Stimulated activated CD4-positive, alpha-beta T cell treated with anti-CD3 and anti-CD28 coated beads, Interleukin-15, amount 100 ng/mL, for 1 hour (primary cell): ENCODE measurements at regions not wholly inside any gene's neighbourhood (a gene's known extent, or its start where the extent isn't known, plus 50 kb on each side); places are given as distances from the start of the nearest gene placed in this dataset.

ENCODE experiments used
- DNase-seq, 2 donors: peaks; one replicate each; pipeline ENCODE4 v3.0.0-alpha.2; 2020; ENCODE audit warnings: low read depth in 1 of 2, low spot score in 1 of 2

DNA sequence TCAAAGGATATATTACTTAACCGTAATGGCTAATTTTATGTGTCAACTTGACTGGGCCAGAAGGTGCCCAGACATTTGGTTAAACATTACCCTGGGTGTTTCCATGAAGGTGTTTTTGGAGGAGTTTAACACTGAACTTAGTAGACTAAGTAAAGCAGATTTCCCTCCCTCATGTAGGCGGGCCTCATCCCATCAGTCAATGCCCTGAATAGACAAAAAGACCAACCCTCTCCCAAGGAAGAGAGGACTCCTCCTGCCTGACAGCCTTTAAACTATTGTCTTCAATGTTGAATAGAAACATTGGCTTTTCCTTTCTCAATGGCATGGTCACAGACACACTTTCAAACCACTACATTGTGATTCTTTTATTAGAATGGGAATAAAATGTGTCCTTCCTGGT, 121.9 kb downstream of the SETD4 start:
- no peak for DNase-seq

DNA sequence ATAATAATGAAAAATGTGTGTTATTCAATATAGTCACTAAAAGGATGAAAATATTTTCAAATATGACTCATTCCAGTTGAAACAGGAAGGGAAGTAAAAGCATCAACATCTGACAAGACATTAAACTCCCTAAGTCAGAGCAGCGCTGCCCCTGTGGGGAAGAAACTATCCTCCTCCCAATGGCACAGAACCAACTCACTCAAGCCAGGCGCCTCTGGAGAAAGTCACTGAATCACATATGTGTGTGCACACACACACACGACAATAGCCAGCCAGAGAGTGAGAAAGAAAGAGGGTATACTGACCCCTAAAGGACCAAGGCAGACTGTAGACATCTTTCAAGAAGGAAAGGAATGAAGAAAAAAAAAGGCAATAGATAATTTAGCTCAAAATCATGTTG, 126.9 kb downstream of the SETD4 start:
- no peak for DNase-seq

DNA sequence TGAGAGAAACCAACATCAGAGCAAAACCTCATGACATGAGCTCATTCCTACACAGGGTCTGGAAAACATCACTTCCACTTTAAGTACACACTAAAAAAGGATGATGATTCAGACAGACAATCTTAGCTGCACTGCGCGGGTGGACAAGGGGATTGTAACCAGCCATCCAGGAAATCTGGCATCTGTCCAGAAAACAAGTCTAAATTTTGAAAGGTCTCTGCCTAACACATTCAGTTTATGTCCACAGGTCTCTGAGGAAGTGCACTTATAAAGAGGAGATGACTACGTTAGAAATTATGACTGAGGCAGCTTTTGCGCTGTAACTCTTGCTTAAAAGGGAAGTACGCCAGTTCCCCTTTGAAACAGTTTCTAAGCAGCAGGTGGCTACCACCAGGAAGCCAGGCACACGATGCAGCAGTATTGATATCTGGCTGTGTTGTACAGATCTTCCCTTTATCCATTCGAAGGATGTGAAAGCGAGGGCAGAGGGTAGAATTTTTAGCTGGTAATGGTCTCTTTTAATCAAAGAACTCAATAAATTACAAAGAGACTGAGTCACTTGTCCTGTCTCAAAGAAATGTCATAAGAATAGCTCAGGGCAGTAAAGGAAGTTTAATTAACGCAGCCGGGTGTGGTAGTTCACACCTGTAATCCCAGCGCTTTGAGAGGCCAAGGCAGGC, 128.0 kb downstream of the SETD4 start:
- no peak for DNase-seq

DNA sequence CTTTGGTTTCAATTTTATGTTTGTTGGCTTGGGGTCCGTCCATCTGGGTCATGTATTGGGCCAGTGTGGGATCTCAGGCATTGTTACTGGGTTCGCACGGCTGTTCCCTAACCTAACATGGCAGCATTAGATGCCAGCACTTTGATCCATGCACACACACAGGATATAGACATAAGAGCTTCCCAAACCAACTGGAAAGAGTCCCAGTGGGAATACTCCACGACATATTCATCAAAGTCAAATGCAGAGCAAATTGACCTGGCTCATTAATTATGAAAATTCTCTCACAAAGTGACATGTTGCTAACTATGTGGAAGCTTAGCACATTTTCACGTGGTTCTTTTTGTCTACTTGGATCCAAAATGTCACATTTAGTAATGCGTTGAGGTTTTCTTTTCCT, 130.4 kb downstream of the SETD4 start:
- DNase-seq, result no peak

DNA sequence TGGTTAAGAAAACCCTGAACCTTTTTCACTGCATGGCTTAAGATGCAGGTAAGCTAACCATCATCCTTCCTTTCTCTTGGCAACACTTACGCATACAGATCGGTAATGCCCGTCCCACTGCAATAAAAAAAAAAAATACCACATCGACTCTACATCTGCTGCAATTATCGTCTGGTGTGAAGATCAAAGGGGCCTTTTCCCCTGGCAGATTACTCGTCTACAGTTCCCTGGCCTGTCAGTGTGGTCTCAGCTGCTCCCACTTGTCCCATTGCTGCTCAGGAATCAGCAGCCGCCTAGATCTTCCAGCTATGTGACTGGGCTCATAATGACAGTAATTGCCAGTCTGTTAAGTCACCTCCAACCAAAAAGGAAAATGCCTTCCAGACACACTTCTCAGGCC, 133.1 kb downstream of the SETD4 start:
- no peak for DNase-seq

DNA sequence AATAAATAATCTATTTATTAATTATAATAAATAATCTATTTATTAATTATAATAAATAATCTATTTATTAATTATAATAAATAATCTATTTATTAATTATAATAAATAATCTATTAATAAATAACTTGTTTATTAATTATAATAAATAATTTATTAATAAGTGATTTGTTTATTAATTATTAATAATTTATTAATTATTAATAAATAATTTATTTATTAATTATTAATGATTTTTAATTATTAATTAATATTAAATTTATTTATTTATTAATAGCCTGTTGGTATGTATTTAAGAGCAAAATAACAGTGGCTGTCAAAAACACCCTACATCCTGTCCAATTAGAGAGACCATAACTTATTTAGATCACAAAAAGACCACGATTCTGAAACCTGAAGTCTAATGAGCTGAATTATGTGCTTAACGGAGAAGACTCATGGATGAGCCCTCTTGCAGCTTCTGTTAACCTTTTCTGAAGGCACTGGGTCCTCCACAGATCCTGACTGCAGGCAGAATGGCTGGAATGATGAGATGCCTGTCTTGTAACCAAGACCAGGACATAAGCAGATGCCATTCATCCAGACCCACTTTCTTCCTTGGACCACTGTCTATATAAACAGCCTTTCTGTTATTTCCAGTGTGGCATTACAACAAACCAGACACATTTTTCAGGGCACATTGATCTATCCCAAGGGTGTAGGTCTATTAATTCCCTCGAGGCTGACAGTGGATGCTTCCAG, 134.2 kb downstream of the SETD4 start:
- DNase-seq, result no peak

DNA sequence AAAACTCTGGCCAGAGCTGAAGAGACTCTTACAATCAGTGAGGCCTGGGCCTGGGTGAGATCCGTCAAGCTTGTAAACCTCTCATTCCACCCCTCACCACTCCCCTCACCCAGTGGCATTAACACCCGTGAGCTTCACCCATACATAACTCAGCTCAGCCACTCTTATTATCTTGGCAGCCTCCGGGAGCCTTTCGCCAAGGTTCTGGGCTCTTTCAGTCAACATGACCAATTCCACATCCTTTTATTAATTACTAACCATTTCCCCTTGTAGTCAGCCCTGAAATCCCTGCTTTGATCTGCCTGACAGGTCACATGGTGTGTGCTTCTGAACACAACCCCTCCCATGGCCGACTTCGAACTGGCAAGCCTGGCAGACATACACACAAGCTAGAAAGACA, 134.8 kb downstream of the SETD4 start:
- no peak for DNase-seq

DNA sequence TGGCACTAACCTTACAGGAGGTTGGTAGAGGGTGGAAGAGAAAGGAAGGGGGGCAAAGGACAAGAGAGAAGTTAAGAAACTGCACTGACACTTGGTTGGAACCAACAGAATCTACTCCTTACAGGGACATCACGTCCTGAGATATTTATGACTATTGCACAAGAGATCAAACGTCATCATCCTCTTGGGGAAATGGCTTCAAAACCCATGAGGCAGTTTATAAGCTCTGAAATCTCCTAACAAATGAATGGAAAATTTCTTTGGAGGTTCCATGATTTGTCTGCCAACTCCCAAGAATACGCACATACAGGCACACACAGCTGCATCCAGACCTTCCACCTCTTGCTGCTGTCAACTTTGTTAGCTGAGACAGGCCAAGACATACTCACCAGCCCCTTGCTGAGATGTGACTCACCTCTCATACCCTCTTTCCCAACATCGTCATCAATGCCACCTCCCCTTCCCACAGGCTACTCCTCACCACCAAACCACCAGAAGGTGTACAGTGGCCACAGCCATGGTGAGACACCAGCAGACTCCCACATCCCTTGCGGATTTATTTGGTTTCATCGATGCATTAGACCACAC, 135.5 kb downstream of the SETD4 start:
- DNase-seq, result no peak

DNA sequence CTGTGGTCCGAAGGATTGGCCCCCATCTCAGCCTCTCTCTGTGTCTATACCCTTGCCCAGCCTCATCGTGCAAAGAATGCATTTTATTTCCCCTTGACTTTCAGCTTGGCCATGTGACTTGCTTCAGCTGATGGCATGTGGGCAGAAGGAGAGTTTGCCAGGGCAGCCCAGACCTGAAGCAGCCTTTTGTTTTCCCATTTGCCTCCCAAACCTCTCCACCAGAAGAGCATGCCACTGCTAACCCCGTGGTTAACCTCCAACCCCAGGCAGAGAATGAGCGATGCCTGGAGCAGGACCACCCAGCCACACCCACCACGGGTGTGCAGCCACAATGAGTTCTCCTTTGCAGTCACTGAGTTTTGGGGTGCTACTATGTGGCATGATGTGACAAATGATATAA, 136.4 kb downstream of the SETD4 start:
- DNase-seq, result no peak

DNA sequence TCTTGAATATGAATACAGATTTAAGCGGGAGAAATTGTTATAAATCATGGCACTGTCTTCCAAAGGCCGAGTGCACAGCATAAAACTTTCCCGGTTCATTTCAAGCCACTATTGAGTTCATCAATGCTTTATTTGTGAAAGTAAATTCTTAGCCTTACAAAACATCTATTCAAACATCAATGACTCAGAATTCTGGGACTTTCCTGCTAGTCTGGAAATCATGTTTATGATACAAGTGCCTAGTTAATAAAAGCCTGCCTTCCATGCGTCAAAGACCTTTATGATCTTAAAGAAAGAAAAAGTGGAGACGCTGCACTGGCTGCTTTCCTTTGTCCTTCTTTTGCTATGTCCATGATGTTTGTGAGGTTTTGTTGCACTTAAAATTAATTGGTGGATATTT, 137.7 kb downstream of the SETD4 start:
- DNase-seq, result no peak

DNA sequence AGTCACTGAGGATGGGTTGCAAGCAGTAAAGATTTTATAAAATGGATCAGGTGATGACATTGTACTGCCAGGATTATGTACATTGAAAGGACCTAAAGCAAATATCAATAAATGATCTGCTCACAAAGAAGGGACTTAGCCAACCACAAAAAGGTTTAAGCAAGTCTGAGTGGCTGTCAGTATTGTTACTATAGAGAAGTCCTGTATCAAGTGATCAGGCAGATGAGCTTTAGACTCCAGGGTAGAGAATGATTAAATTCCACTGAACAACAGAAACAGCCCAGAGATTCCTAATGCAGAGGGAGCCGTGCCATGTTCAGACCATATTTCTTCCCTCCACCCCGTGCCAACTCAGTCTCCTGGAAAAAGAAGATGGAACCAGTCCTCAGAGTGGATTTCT, 138.9 kb downstream of the SETD4 start:
- DNase-seq, result no peak

DNA sequence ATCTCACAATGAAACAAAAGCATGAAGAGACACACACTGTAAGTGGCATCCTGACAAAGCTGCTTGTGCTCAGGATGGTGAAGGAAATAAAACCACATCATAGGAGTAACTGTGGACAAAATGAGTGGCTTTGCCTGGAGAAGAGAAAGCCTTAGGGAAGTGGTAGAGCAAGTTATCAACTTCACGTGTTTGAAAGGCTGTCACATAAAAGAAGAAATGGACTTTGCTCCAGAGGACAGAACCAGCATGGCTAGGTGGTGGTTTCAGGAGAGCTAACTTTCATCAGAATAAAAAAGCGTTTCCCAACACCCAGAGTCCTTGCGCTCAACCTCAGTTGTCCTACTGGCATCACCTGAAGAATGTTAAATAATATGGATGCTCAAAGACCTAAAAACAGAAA, 139.9 kb downstream of the SETD4 start:
- no peak for DNase-seq

DNA sequence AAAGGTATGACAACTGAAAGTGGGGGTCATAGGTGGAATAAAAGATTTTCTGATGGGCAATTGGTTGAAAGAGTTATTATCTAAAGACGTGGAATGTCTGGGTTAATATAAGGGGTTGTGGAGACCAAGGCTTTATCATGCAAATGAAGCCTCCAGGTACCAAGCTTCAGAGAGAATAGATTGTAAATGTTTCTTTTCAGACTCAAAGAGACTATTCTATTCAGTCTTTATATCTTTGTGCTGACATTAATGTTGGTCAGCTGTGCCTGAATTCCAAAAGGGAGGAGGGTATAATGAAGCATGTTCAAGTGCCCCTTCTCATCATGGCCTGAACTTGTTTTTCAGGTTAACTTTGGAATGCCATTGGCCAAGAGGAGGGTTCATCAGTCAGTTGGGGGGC, 145.3 kb downstream of the SETD4 start:
- no peak for DNase-seq

DNA sequence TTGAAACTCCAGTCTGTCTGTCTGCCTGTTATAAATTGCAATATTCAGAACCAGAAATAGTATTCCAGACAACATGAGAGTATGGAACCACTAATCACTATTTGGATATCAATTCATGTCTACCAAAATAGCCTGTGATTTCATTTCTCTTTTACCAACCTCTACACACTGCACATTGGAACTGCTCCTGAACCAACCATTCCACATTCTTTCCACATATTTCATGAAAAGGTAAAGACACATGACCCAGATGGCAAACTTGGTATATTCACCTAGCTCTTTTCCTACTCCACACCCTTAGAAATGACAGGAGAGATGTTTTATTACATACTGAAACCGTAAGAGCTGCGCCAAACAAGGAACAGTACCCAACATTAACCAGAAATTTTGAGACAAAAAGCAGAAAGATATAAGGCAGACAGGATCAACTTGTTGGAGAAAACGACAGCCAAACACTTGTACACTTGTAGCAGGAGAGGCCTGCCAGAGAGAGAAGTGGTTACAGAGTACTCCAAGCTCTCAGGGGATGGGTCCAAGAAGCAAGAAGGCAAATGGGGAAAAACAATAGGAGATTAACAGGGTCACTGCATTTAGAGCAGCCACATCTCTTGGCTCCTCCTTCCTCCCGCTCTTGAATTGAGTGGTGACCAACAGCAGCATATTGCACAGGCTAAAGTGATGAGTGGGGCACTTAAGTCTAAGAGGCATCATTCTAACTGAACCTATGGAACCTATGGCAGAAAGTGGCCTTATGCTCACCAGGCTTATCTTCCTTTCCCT, 148.7 kb downstream of the SETD4 start:
- DNase-seq, result no peak

DNA sequence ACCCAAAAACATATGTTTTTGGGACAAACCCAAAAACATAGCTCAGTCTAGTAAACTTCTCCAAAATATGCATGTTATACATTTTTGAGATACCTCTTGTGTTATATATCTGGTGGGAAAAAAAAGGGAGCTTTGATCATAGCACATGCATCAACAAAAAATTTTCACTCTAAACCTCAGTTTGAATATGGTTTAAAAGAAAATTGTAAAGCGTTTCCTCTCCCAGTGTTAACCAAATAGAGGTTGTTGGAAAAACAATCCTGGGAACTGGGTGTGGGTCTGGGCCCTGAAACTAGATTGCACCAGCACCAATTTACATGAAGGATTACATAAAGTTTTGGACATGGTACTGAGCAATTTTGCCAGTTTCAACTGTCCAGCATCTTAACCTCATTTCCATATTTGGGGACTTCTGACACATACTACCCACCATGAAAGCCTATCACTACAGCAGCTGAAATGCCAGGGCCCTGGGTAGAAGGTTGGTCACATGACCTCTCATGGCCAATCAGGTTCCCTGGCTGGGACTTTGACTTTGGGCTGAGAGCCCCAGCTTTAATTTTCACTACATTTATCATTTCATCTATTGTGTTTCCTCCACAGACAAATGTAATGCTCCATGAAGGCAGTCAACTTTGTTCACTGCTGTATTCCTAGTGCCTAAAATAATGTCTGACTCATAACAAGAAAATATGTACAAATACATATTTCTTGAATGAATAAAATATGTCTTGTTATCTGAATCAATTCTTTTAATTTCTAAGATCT, 150.7 kb downstream of the SETD4 start:
- no peak for DNase-seq

DNA sequence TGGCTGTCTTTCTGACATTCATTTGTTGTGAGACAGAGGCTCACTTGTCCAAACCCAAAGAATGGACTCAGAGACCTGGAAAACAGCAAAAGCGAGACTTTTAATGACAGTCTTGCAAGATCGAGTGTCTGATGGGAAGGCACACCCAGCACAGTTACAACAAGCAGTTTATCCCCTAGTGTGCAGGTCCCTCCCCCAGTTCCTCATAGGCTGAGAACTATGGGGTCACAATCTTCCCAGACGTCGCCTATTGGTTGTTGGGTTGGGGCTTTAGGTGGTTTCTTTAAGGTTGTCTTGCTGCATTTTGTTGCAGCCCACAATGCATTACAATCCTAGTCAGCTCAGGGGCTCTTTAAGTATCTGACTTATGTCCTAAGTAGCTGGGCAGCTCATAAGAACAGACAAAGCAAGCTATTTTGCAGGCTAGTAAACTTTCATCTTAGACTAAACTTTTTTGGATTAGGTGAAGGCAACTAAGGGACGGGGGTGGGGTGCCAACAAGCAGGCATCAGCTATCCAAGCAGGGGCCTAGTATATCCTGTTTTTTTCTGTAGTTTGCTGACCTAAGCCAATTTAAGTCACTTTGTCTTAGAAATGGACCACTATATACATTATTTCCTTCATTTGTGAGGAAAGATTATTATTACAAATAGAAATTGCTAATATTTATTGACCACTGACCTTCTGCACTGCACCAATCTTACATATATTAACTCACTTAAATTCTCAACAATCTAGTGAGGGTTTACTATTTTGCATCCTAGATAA, 151.8 kb downstream of the SETD4 start:
- DNase-seq, result no peak

DNA sequence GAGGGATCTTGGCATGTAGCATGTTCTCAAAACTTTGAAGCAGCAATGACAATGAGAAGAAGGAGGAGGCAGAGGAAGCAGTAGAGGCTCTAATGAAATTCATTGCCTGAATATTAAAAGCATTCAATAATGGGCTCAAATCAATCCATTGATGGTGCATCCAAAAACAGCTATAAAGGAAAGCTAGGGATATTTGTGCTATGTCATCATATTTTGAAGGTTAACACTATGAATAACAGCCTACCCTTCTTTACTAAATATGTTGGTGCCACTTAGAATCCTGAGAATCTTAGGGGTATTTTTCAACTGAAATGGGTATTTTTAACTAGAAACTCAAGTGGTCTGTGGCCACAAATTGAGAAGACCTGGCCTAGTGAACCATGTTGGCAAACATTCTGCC, 153.7 kb downstream of the SETD4 start:
- DNase-seq, result no peak

DNA sequence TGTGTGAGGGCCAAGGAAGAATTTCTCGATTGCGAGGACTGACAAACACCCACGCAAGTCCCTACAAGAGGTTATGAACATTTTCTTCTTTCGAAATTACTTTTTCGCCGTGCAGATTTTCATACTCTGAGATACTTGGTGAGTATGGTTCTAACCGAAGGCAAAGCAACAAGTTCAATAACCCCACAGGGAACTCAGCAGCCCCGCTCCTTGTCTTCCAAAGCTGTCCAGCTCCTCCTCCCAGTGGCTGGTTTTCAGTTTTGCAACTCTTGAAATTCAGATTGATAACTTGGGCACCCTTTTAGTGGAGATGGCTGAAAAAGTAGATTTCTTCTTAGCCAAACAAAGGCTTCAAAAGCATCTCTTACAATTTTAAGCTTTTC, 154.4 kb downstream of the SETD4 start:
- DNase-seq, result no peak

DNA sequence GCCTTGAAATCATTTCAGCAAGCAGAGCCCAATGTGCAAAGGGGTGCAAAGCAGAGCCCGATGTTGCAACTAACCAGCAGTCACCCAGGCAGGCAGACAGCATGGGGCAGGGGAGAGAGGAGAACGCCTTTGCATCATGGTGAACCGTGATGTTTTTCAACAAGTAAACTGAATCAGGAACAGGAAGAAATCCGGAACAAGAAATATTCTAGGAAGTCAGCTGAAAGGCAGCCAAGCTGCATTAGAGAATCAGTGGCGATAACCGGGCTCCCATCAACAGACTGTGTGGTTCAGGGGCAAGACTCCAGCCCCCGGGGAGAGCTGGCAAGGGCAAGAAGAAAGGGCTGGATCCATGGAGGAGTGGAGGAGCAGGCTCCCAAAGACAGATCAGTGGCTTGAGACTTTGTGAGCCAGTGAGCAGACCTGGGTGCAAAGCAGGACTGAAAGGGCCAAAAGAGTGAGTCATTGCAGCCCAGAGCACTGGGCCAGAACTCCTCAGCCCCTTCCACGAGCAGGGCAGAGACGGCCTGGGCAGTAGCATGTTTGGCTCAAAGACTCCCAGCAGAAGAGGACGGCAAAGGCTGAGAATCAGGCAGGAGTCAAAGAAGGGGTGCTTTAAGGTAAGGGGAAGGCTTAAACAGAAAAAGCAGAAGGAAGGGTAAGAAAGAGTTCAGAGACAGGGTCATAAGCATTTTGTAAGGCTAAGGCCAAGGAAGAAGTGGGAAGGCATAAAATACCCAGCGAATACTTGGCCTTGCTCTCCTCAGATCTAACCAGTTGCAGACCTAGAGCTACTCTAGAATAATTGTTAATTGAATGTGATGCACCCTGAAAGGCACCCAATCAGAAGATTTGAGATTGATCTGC, 155.0 kb downstream of the SETD4 start:
- DNase-seq, result no peak

DNA sequence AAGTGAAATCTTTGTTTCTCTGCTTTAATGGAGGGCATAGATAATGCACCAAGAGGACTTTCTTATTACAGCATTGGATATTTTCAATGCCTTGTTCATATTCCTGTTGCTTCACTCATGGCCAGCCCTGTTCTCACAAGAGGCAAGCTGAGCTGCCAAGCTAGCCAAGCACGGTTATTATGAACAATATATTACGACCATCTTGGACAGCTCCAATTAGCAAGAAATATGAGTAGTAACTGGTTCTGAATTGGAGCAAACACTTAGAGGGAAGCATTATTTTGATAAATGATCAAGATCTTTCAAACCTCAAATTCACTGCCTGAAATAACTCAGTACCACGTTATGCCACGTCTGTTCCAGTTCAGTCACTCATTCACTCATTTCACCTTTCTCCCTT, 159.8 kb downstream of the SETD4 start:
- DNase-seq, result no peak
